HuH-7.5 (cell line): ENCODE measurements at regions not wholly inside any gene's neighbourhood (a gene's known extent, or its start where the extent isn't known, plus 50 kb on each side); places are given as distances from the start of the nearest gene placed in this dataset.

Experiments used
- DNase-seq: peaks from one replicate; pipeline ENCODE4 v3.0.0; 2011; ENCODE audit warnings: low spot score

DNA sequence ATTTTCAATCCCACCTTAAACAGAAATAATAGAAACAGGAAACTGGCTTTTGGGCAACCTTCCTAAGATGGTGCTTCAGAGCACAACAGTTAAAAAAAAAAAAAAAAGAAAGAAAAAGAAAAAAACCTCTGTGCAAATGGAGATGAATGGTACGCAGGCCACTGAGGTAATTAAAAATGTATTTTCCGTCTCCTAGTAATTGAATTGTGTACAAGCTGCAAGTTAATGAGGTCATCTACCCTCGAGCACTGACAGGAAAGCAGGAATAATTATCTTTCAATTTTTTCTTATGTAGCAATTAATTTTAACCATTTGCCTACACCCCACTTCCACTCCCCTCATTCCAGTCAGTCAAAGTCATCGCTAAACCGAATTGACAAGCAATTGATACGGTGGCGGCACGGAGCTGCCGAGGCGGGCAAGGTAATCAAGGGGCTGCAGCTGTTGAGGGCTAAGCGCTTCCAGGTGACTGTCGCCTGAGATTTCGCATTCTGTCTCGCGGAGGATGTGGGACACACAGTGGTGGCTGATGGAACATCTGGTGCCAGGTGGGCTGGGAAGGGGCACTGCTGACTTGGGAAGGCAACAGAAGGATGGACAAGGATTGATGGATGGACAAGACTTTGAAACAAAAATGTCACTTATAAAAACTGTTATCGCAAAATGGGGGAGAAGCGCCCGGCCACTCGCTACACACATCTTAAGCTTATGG is 109.4 kb downstream of the RCN1 start:
- no peak for DNase-seq

DNA sequence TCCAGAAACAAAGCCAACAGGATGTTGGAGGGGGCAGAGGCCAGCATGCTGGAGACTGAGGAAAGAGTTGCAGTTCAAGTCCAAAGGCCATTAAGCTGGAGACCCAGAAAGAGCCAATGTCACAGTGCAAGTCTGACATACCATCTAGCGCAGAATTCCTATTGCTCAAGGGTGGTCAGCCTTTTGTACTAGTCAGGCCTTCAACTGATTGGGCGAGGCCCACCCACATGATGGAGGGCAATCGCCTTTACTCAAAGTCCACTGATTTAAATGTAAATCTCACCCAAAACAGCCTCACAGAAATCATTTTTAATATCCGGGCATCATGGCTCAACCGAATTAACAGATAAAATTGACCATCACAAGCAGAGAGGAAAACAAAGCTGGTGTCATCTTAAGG is 113.9 kb downstream of the RCN1 start:
- DNase-seq, result no peak

DNA sequence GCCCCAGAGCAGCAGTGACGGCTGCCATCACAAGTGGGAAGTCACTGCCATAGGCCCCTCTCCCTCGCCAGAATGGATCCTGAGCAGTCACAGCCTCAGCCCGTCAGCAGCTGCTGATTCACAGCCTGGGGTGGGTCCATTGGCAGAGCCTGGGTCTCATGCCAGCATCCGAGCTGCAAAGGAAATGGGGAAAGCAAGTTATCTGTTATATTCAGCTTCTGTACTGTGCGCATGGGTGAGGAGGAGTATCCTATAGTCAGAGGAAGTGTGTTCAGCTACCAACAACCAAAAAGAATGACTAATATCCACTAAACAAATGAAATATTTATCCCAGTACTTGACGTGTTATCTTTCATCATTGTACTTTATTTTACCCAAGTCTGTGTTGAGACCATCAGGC is 119.7 kb downstream of the RCN1 start:
- no peak for DNase-seq

DNA sequence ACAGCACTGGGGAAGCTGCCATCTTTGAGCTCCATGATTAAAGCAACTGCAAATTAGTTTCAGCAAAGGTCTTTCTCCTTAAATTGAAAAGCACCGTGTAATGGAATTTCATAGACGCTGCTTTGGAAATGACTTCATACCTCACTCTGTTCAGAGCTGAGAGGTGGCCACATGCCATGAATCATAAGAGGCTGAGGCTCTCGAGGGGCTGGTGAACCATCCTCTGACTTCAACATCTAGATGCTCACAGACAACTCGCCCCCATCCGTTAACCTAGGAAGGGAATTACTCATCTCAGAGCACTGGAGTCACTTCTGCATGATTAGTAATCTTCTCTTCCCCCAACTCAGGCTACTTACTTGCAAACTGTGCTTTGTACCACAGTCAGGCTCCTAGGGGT is 122.3 kb downstream of the RCN1 start:
- no peak for DNase-seq

DNA sequence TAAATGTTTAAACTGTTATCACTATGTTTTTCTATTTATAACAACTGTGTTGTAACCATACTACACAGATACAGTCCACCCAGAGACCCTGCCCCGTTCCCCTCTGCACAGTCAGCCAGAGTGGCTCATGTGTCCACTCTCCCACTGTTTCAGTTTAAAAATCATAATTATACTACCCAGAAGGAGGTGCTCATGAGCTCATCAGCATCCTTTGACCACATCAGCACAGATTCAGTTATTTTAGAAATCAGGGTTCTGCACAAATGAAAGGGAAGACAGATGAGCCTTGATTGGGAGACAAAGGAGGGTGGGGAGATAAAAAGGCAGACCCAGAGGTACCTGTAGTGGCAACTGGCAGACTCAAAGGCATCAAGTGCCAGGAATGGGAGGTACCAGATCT is 124.3 kb downstream of the RCN1 start:
- no peak for DNase-seq

DNA sequence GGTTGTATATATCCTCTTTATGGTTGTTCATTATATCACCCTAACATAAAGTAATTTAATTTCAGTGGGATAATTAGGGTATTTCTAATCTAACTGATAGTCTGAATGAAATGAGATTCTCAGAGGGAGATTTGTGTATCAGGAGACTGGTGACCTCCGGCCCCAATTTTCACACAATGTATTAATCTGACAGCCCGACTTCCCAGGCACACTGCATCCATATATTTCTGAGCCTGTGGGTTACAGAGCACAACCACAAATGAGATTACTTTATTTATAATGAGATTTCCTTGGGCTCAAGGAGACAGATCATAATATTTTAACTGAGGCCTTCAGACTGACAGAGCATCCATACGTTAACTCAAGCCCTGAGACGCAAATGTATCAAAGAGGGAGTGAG is 125.9 kb downstream of the RCN1 start:
- no peak for DNase-seq

DNA sequence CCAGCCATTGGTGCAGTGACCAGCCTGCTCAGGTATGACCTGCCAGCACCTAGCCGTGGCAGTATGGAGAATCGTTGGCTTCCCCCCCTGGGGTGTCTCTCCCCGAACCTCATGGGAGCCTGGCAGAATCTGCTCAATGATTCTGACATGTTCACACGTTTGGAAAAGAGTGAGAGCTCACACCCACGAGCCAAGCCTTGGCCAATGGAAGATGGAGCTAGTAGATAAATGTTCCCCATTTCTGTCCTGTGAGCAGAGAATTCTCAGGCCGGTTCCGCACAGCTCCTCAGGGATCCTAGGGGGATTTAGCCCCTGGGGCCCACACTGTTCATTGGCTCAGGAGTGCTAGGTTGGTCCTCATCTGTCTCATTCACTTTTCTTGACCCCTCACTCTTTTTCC is 128.4 kb downstream of the RCN1 start:
- no peak for DNase-seq

DNA sequence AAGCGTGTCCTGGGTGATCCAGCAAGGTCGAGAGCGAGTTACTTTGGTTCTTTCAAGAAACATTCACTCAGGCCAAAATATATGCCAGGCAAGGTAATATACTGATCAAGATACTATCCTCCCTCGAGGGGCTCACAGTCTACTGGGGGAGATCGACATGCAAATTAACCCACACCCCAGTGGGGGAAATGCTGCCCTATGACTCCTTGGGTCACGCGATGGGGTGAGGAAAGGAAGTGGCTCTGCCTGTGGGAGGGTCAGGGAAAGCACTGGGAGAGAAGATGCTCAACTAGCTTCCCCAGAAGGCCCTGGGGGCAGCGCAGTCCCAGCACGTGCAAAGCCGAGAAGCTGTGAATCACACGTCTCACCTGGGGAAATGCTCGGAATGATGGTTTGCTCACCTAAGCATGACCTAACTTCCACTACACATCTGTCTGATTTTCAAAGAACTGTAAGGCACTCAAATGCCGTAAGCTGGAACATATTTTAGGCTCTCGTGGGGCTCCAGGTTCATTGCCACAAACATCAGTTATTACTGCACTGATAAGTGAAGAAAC is 130.7 kb downstream of the RCN1 start:
- DNase-seq, result no peak

DNA sequence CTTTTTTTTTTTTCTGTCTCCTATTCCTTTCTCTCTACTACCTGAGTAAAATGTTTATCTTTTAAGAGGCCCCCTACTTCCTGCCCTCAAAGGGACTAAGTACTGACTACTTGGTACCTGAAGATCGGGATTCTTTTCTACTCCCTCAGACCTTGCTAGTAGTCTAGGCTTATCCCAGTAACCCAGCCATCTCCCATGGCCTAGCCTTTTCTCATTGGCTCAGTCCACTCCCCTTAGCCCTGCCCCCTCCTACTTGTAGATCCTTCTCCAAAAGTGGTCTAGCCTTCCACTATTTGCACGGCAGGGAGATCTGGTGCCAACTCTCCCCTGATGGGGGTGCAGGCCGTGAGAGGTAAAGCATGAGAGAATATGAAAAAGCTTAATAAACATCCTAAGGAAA is 133.7 kb downstream of the RCN1 start:
- no peak for DNase-seq

DNA sequence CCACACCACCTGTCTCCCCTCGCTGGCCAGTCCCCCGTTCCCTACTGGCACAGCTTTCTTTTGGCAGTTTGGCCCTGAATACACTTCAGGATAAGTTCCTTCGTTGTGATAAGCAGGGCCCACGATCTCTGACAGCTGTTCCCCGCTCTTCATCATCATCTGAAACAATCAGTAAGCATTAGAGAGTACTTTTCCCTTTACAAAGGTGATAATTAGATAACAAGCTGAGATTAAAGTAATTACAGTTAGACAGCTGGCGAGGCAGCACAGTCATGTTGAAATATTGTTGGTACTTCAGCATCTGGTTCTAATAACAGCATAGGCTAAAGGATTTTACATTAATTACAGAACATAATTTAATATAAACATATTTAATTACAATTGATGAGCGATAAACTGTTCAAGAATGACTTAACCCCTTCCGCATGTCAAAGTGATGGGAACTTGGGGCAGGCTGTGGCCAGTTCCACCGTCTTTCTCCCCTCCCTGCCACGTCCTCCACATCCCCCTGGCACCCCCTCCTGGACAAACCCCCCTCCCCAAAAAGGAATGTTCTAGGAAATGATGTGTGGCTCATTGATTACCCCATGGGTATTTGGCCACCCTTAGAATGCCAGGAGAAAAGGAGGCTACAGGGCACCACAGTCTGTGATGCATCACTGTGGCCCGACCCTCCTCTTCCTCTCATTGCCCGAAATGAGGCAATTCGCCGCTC is 134.9 kb downstream of the RCN1 start:
- no peak for DNase-seq

DNA sequence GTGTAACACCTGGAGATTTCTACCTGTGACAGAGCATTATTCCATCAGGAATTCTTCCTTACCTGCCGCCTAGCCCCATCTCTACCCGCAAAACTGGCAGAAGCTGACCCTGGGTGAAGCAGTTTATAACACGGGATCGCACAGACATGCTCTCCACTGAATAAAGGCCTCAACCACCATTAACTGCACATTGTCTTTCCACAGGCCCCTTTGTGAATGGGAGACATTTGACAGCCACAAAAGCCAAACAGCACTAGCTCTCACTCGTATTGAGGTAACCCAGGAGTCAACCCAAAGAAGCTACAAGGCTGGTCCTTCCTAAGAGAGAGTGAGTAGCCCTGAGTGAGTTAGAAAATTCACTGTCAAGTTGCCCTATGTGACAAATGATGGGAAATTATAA is 135.6 kb downstream of the RCN1 start:
- DNase-seq, result no peak

DNA sequence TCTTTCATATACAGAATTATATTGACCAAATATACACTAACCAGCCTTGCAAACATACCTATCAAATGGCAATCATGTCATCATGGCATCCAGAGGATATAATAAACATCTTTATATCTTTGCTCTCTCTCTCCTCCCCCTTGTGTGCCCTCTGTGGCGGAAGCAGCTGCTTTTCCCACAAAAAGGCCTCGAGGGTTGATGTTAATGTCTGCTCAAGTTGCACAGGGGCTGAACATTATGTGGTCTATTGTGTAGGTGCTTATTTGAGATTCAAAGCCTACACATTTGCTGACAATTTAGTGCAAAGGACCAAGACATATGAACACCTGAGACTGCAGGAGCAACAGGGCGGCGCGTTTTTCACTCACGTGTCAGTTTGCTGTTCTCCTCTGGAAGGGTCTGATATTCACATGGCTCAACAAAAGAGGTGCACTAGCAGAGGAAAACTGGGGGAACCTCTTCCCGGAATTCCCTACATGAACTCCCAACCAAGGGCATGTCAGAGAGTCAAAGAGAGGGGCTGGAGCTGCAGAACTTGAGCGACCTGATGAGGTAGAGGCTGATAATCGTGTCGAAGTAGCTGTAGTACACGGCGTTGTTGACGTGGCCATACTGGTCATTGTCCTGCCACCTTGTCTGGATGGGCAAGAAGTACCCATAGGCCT is 138.8 kb downstream of the RCN1 start:
- no peak for DNase-seq

DNA sequence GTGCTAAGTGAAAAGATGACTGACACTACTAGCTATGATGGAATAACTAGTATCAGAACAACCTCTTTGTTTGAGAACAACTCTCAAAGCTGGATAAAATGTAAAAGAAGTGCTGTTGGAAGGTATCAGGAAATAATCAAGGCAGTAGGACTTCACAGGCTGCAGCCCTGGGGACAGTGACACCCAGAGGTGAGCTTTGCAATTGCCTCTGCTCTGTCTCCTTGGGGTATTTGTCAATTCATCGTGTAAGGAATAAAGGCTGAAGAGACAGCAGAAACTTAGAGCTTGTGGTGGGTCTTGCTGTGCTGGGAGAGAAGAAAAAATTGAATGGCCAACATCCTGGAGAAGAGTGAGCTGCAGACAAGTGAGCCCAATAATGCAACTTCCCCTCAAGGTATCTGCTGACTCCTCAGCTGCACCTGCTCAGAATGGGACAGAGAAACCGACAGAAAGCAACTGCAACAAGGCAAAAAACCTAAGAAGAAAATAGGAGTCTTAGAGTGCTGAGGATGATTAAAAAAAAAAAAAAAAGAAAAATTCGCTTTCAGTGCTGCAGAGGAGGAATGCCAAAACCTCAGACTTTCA is 141.1 kb downstream of the RCN1 start:
- peak; percentile 33 for DNase-seq

DNA sequence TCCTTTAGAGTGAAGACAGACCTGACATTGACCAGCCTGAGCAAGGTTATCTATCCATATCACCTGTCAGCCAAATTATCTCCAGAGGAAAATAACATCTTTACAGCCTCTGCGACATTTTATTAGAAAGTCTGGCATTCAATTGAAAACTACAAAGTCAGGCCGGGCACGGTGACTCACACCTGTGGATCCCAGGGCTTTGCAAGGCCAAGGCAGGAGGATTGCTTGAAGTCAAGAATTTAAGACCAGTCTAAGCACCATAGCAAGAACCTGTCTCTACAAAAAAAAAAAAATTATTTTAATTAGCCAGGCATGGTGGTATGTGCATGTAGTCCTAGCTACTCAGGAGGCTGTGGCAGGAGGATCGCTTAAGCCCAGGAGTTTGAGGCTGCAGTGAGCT is 141.6 kb downstream of the RCN1 start:
- no peak for DNase-seq

DNA sequence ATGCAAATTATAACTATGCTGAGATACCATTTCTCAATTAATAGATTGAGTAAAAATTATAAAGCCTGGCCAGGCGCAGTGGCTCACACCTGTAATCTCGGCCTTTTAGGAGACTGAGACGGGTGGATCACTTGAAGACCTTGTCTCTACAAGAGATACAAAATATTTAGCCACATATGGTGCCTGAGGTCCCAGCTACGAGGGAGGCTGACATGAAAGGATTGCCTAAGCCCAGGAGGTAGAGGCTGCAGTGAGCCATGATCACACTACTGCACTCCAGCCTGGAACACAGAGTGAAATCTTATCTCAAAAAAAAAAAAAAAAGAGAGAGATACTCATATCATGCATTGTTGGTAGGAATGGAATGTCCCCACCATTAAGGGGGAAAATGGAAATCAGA is 142.4 kb downstream of the RCN1 start:
- DNase-seq, result no peak

DNA sequence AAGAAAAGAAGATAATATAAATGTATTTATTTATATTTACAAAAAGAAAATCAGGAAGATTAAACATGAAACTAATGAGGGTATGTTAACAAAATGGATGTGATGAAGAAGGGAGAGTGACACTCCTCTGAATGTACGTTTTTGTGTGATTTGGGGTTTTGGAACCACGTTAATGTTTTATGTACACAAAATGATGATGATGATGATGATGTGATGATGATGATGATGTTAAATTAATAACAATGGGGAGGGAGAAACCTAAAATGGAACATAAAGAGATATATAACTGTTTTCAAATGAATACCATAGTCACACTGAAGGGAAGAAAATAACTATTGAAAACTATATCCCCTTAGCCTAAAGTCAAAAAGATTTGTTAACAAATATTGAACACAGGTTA is 143.1 kb downstream of the RCN1 start:
- no peak for DNase-seq

DNA sequence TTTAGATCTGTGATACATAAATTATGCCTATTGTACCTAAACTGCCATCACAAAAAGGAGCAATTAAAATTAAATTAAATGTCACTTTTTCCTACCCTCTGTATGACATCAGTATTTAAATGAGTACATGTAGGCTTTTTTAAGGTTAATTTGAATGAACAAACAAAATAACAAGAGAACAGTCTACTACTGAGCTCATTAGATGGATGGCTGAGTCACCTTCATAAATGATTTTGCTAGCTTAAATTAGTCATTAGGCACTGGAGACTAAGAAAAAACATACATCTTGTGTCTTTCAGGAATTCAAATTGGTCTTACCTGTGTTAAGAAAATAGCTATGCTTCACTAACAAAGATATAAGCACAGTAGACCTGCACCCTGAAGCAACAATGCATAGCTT is 153.6 kb downstream of the RCN1 start:
- DNase-seq, result no peak

DNA sequence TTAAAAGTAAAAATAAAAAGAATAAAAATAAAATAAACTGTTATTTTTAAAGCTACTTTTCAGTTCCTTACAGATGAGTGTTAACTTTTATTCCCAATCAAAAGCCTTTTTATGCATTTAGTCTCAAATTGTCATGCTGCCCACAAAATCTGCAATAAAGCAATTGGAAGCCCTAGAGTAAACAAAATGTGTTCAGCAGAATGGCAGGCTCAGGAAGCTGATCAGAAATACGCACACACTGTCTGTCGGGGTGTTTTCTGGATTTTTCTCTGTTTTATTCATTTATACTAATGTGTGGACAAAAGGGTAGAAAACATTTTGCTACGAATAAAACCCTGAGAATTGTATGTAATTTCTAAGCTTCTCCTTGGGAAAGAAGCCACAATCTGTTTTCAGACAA is 162.8 kb downstream of the RCN1 start:
- no peak for DNase-seq

DNA sequence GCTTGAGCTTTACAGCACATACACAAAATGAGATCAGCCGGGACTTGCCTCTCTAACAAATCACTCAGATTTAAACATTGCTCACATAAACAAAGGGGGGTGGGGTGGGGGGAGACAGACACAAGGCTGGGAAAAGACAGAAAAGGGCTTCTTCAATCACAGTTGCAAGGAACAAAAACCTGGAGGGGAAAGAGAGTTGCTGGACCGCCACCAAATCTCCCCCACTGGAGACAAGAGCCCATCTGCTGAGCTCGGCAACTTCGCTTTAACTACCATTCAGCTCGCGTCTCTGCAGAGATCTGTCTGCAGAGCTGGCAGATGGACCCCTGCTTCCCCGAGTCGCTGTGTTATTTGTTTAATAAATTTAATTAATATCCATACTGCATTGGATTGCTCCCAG is 165.0 kb downstream of the RCN1 start:
- DNase-seq, result no peak

DNA sequence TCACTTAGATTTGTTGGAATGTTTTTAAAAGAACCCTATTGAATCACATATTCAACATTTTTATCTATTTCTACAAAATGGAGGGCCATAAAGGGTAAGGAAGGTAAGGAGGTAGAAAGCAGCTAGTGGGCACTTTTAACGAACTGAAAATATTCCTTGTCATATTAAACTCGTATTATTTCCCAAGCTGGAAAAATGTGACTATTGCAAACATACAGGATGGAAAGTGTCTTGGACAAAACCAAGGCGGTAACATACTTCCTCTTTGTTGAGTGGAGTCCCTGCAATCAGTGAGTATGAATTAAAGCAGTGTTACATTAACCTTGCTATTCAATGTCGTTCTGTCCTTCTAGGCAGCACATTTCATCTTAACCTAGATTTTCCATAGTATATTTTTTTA is 165.6 kb downstream of the RCN1 start:
- DNase-seq, result no peak

DNA sequence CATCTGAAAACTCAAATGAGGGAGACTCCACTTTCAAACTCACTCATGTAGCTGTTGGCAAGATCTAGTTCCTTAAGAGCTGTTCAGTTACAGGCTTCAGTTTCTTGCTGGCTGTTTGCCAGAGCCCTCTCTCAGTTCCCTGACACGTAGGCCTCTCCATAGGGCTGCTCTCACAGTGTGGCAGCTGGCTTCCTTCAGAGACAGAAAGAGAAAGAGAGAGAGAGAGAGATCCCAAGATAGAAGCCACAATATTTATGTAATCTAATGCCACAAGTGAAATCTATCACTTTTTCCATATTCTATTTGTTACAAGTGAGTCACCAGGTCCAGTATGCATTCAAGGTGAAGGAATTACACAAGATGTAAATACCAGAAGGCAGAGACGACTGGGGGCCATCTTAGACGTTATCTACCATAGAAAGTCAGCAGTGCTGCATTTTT is 168.8 kb downstream of the RCN1 start:
- DNase-seq, result no peak

DNA sequence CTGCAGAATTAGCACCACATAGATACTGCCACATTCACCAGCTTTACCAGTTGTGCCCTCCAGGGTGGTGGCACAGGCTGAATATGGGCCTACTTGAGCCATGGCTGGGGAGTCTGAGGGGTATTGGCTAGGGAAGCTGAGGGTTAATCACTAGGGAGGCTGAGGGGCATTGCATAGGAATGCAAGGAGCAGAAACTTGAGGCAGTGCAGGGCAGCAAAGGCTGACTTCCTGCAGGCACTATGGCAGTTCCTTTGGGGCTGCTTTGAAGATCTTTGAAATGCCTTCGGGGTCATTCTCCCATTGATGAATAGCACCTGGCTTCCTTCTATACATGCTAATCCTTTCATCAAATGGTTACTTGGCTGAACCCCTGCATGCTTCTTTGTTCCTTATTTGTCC is 171.5 kb downstream of the RCN1 start:
- DNase-seq, result no peak

DNA sequence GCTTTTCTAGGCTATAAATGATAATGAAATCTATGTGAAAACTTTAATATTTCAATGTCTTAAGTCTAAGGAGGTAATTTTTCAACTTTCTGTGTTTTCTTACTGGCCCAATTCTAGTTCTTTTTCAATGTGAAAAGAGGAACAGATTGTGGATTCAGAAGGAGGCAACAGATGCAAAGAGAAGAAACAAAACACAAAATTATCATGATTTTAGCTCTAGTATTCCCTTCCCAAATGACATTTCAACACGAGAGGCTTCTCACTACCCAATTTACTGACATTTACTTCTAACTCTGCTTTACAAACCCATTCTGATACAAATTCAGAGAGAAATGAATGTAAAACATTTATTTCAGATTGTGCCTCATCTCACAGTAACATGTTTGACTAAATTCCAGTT is 169.4 kb downstream of the WT1 start:
- no peak for DNase-seq
